ENCODE measurements at regions not wholly inside any gene's neighbourhood (a gene's known extent, or its start where the extent isn't known, plus 50 kb on each side); places are given as distances from the start of the nearest gene placed in this dataset.
"Not testable (repeated sequence)": the region's sequence is repeated elsewhere in the genome, so short reads cannot be mapped to it uniquely, and the experiment has no call there.

DNA sequence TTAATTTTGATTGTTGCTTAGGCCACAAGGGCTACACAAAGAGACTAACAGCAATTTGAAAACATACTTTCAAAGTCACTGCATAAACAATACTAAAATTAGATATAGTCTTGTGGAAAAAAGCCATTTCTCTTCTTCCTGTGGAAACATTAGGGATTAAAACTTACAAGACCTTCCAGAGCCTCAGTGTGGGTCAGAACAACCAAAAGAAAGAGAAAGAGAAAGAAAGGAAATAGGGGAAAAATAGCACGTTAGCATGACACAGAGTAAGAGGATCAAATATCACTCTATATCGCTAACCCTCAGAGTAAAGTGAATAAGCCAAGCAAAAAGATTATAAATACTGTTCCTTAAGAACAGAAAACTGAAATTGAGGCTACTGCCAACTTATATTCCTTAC, 127.8 kb upstream of the DIAPH2 start:
- Histone ChIP-seq H3K4me1 (ENCODE audit: insufficient read depth) (no peaks in the 10 kb centered on the region), H4K20me1 (ENCODE audit: insufficient read depth, poor library complexity, severe bottlenecking) (no peaks in the 10 kb centered on the region), H2AFZ (peak overlapping the region; percentile 21), H3K79me2 (no peaks in the 10 kb centered on the region), H3K27me3 (no peaks in the 10 kb centered on the region), H3K36me3 (replicated peaks; ENCODE audit: insufficient read depth, low read depth) (no peaks in the 10 kb centered on the region), H3K4me2 (no peak overlapping the region), H3K9me2 (replicated peaks; ENCODE audit: insufficient read depth) (no peaks in the 10 kb centered on the region), H3K27ac (no peak overlapping the region), H3K9me3 (ENCODE audit: low read depth) (no peaks in the 10 kb centered on the region), H3K4me3 (no peak overlapping the region)
- no peak for TF ChIP-seq CTCF (IDR thresholded peaks at IDR 0.05; ENCODE audit: poor library complexity)
- no peak for TF ChIP-seq EZH2phosphoT487 (IDR thresholded peaks at IDR 0.05; ENCODE audit: low read depth, severe bottlenecking, unreplicated experiment)
- TF ChIP-seq EZH2 (IDR thresholded peaks at IDR 0.05; ENCODE audit: borderline replicate concordance), result no peak
- WGBS (ENCODE audit: low lambda C conversion rate, missing lambda C conversion rate), result 48% methylated on average over 2 of the region's 2 CpGs
- DNase-seq (ENCODE audit: low spot score), result no peak

DNA sequence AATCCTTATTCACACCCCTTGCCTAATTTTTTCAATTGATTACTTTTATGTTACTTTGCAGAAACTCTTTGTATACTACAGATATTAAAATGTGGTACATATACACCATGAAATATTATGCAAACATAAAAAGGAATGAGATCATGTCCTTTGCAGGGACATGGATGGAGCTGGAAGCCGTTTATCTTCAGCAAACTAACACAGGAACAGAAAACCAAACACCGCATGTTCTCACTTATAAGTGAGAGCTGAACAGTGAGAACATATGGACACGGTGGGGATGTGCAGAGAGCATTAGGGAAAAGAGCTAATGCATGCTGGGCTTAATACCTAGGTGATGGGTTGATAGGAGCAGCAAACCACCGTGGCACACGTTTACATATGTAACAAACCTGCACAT, 123.5 kb upstream of the DIAPH2 start:
- H3K4me3 ChIP-seq; DNase-seq (ENCODE audit: low spot score); H3K36me3 ChIP-seq (replicated peaks; ENCODE audit: insufficient read depth, low read depth); H3K79me2 ChIP-seq; H3K4me1 ChIP-seq (ENCODE audit: insufficient read depth); H2AFZ ChIP-seq; H3K27ac ChIP-seq; H3K9me2 ChIP-seq (replicated peaks; ENCODE audit: insufficient read depth); H3K9me3 ChIP-seq (ENCODE audit: low read depth); H3K4me2 ChIP-seq; H3K27me3 ChIP-seq; H4K20me1 ChIP-seq (ENCODE audit: insufficient read depth, poor library complexity, severe bottlenecking): not testable (repeated sequence)
- 71% methylated on average over 5 of the region's 5 CpGs for WGBS (ENCODE audit: low lambda C conversion rate, missing lambda C conversion rate)

DNA sequence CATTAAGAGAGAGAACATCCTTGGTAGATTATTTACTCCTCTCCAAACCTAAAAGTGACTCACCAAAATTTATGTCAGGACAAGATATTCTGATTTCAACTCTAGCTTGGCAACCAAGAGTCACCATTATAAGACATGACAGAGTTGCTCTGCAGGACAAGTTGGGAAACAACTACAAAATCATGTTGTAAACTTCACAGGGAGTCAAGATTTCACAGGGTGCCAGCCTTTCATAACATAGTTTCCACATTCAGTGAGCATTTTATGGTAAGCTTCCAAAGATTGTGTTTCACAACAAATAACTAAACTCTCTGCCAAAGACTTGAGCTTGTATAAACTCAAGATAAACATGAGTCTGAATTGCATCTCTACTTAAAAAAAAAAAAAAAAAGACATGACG, 121.0 kb upstream of the DIAPH2 start:
- no peaks in the 10 kb centered on the region for H3K79me2 ChIP-seq
- H3K9me3 ChIP-seq (ENCODE audit: low read depth), result no peaks in the 10 kb centered on the region
- no peak overlapping the region for H3K4me3 ChIP-seq
- H3K9me2 ChIP-seq (replicated peaks; ENCODE audit: insufficient read depth), result no peaks in the 10 kb centered on the region
- peaks cover 4% of the 10 kb centered on the region for H3K4me1 ChIP-seq (ENCODE audit: insufficient read depth)
- H3K27ac ChIP-seq, result peak overlapping the region; percentile 75
- TF ChIP-seq CTCF (IDR thresholded peaks at IDR 0.05; ENCODE audit: poor library complexity), result no peak
- TF ChIP-seq EZH2 (IDR thresholded peaks at IDR 0.05; ENCODE audit: borderline replicate concordance), result no peak
- peak; percentile 68 for TF ChIP-seq EZH2phosphoT487 (IDR thresholded peaks at IDR 0.05; ENCODE audit: low read depth, severe bottlenecking, unreplicated experiment)
- WGBS (ENCODE audit: low lambda C conversion rate, missing lambda C conversion rate), result 56% methylated on average over 1 of the region's 1 CpG
- H4K20me1 ChIP-seq (ENCODE audit: insufficient read depth, poor library complexity, severe bottlenecking), result no peaks in the 10 kb centered on the region
- no peaks in the 10 kb centered on the region for H3K36me3 ChIP-seq (replicated peaks; ENCODE audit: insufficient read depth, low read depth)
- H3K4me2 ChIP-seq, result no peak overlapping the region
- no peak overlapping the region for H2AFZ ChIP-seq
- no peaks in the 10 kb centered on the region for H3K27me3 ChIP-seq
- peak; percentile 51 for DNase-seq (ENCODE audit: low spot score)

DNA sequence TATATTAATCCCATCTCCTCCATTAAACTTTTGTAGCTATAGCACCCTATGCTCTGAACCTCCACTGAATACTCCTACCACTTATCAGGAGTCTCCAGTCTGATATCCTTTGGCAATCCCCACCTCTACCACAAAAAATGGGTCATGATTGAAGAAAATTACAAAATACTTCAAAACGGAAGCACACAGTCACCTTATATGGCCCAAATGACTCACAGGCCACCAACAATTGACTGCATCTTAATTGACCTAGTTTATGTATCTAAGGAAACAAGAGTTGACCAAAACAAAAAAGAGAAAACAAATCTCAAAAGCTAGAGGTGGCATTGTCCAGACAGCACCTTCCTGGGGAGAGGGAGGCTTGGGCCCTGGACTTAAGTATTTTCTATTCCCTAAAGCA, 120.0 kb upstream of the DIAPH2 start:
- Histone ChIP-seq H3K4me2 (no peak overlapping the region), H3K79me2 (no peaks in the 10 kb centered on the region), H3K9me3 (ENCODE audit: low read depth) (no peaks in the 10 kb centered on the region), H3K36me3 (replicated peaks; ENCODE audit: insufficient read depth, low read depth) (no peaks in the 10 kb centered on the region), H4K20me1 (ENCODE audit: insufficient read depth, poor library complexity, severe bottlenecking) (no peaks in the 10 kb centered on the region), H3K4me3 (no peak overlapping the region), H2AFZ (no peak overlapping the region), H3K9me2 (replicated peaks; ENCODE audit: insufficient read depth) (no peaks in the 10 kb centered on the region), H3K4me1 (ENCODE audit: insufficient read depth) (peaks cover 4% of the 10 kb centered on the region), H3K27ac (peak overlapping the region; percentile 75), H3K27me3 (no peaks in the 10 kb centered on the region)
- DNase-seq (ENCODE audit: low spot score), result no peak
- TF ChIP-seq EZH2 (IDR thresholded peaks at IDR 0.05; ENCODE audit: borderline replicate concordance) (no peak), CTCF (IDR thresholded peaks at IDR 0.05; ENCODE audit: poor library complexity) (no peak), EZH2phosphoT487 (IDR thresholded peaks at IDR 0.05; ENCODE audit: low read depth, severe bottlenecking, unreplicated experiment) (no peak)
- WGBS (ENCODE audit: low lambda C conversion rate, missing lambda C conversion rate), result 78% methylated on average over 1 of the region's 1 CpG
